ENCODE measurements at regions not wholly inside any gene's neighbourhood (a gene's known extent, or its start where the extent isn't known, plus 50 kb on each side); places are given as distances from the start of the nearest gene placed in this dataset.

- no peak for DNase-seq (ENCODE audit: low spot score)
- no peak for TF ChIP-seq CTCF (IDR thresholded peaks at IDR 0.05; ENCODE audit: extremely low read depth, missing control alignments)
These were observed 65.1 kb upstream of the KLF4 start for GRCh38 chr9:107554636-107555035.

- no peak for DNase-seq (ENCODE audit: low spot score)
These were observed 59.0 kb upstream of the KLF4 start for GRCh38 chr9:107548298-107549142.

GRCh38 chr9:107547772-107548297, 58.3 kb upstream of the KLF4 start:
- TF ChIP-seq CTCF (IDR thresholded peaks at IDR 0.05; ENCODE audit: extremely low read depth, missing control alignments) = no peak
- no peak for DNase-seq (ENCODE audit: low spot score)

More at GRCh38 chr9:107548298-107549142, 59.0 kb upstream of the KLF4 start:
- TF ChIP-seq CTCF (IDR thresholded peaks at IDR 0.05; ENCODE audit: extremely low read depth, missing control alignments) = no peak

- DNase-seq (ENCODE audit: low spot score) = no peak
- no peak for TF ChIP-seq CTCF (IDR thresholded peaks at IDR 0.05; ENCODE audit: extremely low read depth, missing control alignments)
These were observed 57.7 kb upstream of the KLF4 start for GRCh38 chr9:107547303-107547702.

- no peak for TF ChIP-seq CTCF (IDR thresholded peaks at IDR 0.05; ENCODE audit: extremely low read depth, missing control alignments)
- DNase-seq (ENCODE audit: low spot score) = no peak
These were observed 57.3 kb upstream of the KLF4 start for GRCh38 chr9:107546859-107547258.

- TF ChIP-seq CTCF (IDR thresholded peaks at IDR 0.05; ENCODE audit: extremely low read depth, missing control alignments) = no peak
- no peak for DNase-seq (ENCODE audit: low spot score)
These were observed 55.5 kb upstream of the KLF4 start for GRCh38 chr9:107545036-107545435.

- TF ChIP-seq CTCF (IDR thresholded peaks at IDR 0.05; ENCODE audit: extremely low read depth, missing control alignments) = no peak
- no peak for DNase-seq (ENCODE audit: low spot score)
These were observed 53.0 kb upstream of the KLF4 start for GRCh38 chr9:107542411-107543157.
